SH-SY5Y (cell line): ENCODE measurements at regions not wholly inside any gene's neighbourhood (a gene's known extent, or its start where the extent isn't known, plus 50 kb on each side); places are given as distances from the start of the nearest gene placed in this dataset.

ENCODE experiments used
- GATA2 ChIP-seq: IDR thresholded peaks from 2 replicates; pipeline ENCODE4 v1.6.1; 2011; ENCODE audit warnings: mild to moderate bottlenecking, low read depth, low read length
- GATA3 ChIP-seq: IDR thresholded peaks from 2 replicates; pipeline ENCODE4 v1.6.1; 2011; ENCODE audit warnings: low read depth, mild to moderate bottlenecking, low read length, moderate library complexity

GRCh38 chr2:78318275-78318674 is 707.2 kb upstream of the REG3G start:
- TF ChIP-seq GATA2 (no peak), GATA3 (no peak)
